Right ventricle myocardium superior (tissue), 1 donor: ENCODE measurements at regions not wholly inside any gene's neighbourhood (a gene's known extent, or its start where the extent isn't known, plus 50 kb on each side); places are given as distances from the start of the nearest gene placed in this dataset.

ENCODE experiments used
- ATAC-seq: fragments of 200-7000 bp; cut with Tn5 transposase; one replicate; pipeline ENCODE4 v1.9.1; 2020; ENCODE audit warnings: mild to moderate bottlenecking; ENCODE audit not compliant: poor library complexity
- DNase-seq: peaks from one replicate; pipeline ENCODE4 v3.0.0-alpha.2; 2020
- intact Hi-C: fragments of 100-400 bp; cut with DNase I; formaldehyde crosslinking; loops from one replicate; pipeline ENCODE4 v1.11.2; 2022
- donor health status: DM: no; HTN: yes; CAD: no; lungs with severe emphysema.

GRCh38 chr10:44471410-44471809, 86.5 kb upstream of the CXCL12 start:
- intact Hi-C loops = no loop called here
- ATAC-seq (no peak), DNase-seq (no peak)

GRCh38 chr10:44473146-44473545, 88.2 kb upstream of the CXCL12 start:
- ATAC-seq (no peak), DNase-seq (no peak)
- intact Hi-C loops = no loop called here

DNA sequence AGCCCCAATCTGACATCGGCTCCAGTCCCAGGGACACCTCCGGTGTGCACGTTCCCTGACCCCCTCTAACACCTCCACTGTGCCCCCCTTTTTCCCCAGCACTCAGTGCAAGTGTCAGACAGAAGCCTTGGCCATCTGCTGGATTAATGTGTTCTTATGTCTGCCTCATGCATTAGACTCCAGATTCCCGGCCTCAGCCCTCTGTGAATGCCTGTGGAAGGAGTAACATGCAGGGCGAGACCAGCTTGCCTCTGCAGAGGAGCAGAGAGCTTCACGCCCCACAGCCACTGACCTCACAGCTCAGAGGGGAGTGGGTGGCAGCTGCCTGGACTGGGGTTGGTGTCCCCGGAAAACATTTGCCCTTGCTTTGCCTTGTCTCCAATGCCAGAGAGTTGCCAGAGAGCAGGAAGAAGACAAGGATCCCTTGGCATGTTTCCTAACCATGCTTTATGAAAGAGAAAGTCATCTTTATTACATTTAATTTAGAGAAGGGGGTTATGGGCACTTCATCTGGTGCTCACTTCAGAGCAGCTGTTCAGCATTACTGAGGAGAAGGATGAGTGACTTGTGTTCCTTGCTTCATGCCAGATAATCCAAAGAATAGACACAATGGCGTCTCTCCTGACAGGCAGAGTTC, 91.6 kb upstream of the CXCL12 start:
- intact Hi-C loops = no loop called here
- ATAC-seq (no peak), DNase-seq (no peak)

DNA sequence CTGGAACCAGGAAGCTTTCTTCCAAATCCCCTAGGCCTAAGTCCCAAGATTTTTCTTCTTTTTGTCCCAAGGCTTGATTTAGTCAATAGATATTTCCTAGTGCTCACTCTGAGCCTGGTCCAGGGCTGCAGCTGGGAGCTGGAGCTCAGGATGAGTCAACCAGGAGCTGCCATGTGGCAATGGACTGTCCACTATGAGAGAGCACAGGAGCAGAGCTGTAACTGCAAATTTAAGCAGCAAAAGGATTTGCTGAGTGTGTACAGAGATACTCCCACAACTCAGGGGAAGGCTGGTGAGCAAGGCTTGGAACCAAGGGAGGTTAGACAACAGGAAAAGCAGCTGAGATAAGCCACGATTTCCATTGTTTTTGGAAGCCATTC, 92.1 kb upstream of the CXCL12 start:
- intact Hi-C loops = no loop called here
- no peak for DNase-seq
- ATAC-seq = no peak

DNA sequence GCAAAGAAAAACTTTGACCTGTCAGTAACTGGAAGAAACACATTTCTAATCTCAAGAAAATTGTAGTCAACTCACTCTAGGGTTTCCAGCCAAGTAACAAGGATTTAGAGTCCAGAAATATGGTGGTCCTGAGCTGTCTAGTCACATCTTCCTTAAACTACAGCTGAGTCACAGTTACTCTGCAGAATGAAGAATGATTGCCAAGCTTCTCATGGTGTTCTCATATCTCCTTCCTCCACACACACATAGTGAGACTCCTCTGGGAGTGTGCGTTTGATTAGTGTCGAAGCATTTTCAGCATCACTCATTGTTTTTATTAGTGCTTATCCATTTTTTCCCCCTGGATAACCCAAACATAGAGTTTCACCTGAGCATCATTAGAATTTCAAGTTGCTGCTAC, 93.1 kb upstream of the CXCL12 start:
- ATAC-seq = peak; percentile 46
- intact Hi-C loops = no loop called here
- no peak for DNase-seq

GRCh38 chr10:44478876-44479705, 94.2 kb upstream of the CXCL12 start:
- DNase-seq = no peak
- intact Hi-C loops = no loop called here
- peak; percentile 59 for ATAC-seq

- intact Hi-C loops = no loop called here
- no peak for DNase-seq
- no peak for ATAC-seq
Observed at GRCh38 chr10:44492678-44493077, 107.8 kb upstream of the CXCL12 start.

DNA sequence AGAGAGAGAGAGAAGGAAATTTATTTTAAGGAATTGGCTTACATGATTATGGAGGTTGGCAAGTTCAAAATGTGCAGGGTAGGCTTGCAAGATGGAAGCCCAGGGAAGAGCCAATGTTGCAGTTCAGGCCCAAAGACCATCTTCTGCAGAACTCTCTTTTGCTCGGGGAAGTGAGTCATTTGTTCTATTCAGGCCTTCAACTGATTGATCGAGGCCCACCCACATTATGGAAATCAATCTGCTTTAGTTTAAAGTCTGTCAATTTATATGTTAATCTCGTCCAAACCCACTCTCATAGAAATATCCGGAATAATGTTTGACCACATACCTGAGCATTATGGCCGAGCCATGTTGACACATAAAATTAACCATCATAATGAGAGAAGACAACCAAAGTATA, 113.3 kb upstream of the CXCL12 start:
- no peak for ATAC-seq
- intact Hi-C loops = no loop called here
- DNase-seq = no peak

GRCh38 chr10:44500451-44500850, 115.6 kb upstream of the CXCL12 start:
- ATAC-seq = no peak
- no peak for DNase-seq
- intact Hi-C loops = no loop called here

DNA sequence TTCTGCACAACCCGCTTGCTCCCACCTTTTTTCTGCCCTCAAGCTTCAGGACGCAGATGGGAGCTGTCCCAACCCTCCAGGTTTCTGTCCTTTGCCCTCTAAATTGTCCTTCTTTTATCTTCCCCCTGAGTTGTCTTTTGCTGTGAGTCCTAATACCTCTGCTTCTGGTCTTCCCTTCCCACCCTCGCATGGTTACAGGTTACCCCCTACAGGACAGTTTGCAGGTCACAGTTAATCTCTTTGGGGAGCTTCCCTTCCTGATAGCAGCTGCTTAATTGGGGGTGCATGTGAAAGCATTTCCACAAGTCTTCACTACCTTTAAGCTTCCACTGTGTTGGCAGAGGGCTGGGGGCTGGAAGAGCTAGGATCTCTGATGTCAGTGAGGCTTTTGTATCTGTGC, 121.5 kb upstream of the CXCL12 start:
- DNase-seq (no peak), ATAC-seq (no peak)
- intact Hi-C loops = no loop called here

- ATAC-seq (no peak), DNase-seq (no peak)
- intact Hi-C loops = no loop called here
Observed at GRCh38 chr10:44510379-44511115, 125.7 kb upstream of the CXCL12 start.

GRCh38 chr10:44511166-44511565, 126.3 kb upstream of the CXCL12 start:
- intact Hi-C loops = no loop called here
- no peak for DNase-seq
- ATAC-seq = no peak

DNA sequence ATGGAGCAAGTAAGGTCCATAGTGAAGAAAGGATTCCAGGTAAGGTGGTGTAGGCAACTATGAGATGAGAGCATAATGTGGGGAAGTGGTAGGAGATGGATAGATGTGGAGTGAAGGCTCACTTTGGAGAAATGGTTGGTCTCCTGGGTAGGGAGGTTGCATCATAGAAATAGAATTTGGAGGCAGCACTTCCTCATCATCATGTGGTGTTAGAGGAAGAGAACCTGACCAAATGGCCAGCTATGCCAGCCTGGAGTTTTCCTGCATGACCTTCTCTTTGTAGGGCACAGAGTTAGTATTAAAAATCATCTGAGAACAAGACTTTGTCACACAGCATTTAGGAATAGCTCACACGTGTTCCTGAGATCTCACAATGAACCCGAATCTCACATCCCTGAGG, 126.7 kb upstream of the CXCL12 start:
- DNase-seq (no peak), ATAC-seq (no peak)
- intact Hi-C loops = no loop called here

DNA sequence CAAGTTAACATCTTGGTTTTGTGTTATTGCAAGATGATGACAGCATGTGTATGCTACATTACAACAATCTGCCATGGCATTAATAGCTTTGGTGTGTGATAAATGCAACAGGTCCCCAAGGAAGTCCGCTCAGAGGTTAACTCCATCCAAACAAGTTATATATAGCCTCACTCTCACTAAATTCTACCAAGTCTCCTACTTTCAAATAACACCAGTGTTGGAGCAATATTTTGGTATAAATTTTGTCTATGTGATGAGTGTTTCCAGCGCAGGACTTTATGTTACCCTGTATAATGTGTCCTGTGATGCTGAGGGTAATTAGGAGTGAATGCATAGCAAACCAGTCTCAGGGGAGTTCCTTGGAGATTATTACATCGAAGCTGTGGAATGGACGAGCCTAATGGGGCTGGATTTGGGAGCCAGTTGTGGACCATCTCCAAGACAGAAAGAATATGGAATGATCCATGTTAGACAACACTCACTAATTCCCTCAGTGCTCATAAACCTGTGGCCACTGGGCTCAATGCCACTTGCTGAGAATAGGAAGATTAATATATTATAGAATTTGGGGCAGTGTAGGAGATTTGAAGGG, 127.6 kb upstream of the CXCL12 start:
- intact Hi-C loops = no loop called here
- DNase-seq (no peak), ATAC-seq (no peak)

- no peak for DNase-seq
- ATAC-seq = no peak
- intact Hi-C loops = no loop called here
Observed at GRCh38 chr10:44513591-44513990, 128.7 kb upstream of the CXCL12 start.

GRCh38 chr10:44516891-44517290, 132.0 kb upstream of the CXCL12 start:
- DNase-seq = no peak
- ATAC-seq = no peak
- intact Hi-C loops = no loop called here

DNA sequence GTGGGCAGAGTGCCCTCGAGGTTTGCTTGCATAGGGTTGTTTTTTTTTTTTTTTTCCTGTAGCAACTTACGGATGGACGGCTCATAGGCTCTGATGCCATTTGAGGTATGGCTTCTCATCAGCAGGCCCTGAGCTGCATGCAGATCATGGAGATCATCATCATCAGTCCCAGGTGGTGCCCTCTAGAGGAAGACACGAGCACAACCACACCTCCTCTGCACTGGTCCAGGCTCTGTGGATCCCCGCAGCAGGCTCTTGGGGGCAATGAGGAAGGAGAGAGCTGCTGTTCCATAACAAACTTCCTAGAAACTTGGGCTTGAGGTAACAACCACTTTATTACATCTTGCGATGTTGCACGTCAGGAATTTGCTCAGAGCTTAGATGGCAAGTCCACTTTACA, 132.7 kb upstream of the CXCL12 start:
- ATAC-seq (no peak), DNase-seq (no peak)
- intact Hi-C loops = no loop called here

DNA sequence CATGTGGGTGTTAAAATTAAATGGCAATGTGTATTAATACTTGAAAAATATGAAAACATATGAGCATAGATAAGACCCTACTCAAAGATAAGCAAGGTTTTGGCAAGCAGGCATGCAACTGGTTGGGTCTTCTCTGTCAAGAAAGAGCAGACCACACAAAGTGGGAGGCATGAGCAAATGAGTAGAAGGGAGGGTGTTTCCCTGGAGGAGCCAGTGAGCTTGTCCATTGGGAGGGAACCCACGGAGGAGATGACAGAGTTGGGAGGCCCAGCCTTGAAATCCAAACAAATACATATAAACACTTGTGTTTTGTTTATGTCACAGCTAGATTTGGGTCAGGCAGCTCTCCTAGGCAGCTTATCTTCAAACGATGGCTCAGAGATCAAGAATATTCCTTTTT, 134.5 kb upstream of the CXCL12 start:
- intact Hi-C loops = no loop called here
- no peak for ATAC-seq
- DNase-seq = no peak

DNA sequence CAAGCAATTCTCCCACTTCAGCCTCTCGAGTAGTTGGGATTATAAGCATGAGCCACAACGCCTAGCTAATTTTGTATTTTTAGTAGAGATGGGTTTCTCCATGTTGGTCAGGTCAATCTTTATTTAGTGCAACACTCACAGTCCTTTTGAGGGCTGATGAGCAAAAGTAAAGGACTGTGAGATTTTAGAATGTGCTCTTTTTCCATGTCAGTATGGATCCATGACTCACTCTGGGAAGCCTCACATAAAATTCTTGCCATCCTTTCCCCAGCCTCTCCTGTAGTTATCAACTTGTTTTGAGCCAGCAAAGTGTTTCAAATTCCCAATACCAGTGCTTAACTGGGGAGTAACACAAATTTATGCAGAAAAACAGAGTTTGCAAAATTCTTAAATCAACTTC, 135.8 kb upstream of the CXCL12 start:
- ATAC-seq (no peak), DNase-seq (no peak)
- intact Hi-C loops = no loop called here

GRCh38 chr10:44539178-44539577, 154.3 kb upstream of the CXCL12 start:
- ATAC-seq (no peak), DNase-seq (no peak)
- intact Hi-C loops = no loop called here
